HG03378 (cell line): ENCODE measurements at regions not wholly inside any gene's neighbourhood (a gene's known extent, or its start where the extent isn't known, plus 50 kb on each side); places are given as distances from the start of the nearest gene placed in this dataset.

ENCODE experiments used
- ATAC-seq: cut with Tn5 transposase; IDR thresholded peaks from one replicate; pipeline ENCODE4 v1.9.1; 2021; ENCODE audit warnings: mild to moderate bottlenecking, moderate library complexity; ENCODE audit not compliant: unreplicated experiment

GRCh38 chr2:23237147-23237546, 147.8 kb upstream of the KLHL29 start:
- no peak for ATAC-seq

DNA sequence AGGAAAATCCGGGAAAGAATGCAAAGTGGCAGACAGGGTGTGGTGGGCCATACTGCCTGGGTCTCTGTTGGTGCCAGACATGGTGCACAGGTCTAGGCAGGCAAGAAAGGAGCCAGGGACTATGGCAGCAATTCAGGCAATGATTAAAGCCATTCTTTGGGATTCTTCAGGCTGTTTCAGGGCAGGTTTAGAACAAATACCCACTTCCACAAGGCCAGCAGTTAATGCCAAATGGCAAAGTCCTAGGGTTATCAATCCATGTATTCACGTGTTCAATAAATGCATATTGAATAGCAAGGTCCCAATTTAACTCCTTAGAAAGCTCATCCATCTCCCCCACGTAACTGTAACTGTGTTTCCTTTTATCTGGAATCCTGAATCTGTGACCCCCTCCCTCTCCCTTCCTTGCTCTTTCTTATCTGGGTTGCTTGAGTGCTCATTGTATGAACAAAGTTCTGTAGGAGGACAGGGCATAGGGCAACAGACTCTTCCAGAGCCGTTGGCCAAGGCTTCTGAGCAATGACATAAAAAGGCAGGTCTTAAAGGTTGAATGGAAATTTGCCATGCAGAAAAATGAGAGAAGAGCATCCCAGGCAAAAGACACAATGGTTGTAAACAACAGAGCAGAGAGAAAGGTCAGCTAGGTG, 146.8 kb upstream of the KLHL29 start:
- ATAC-seq, result no peak

- ATAC-seq, result no peak
Observed at GRCh38 chr2:23239374-23239773, 145.6 kb upstream of the KLHL29 start.

- ATAC-seq, result no peak
Observed at GRCh38 chr2:23241121-23241520, 143.9 kb upstream of the KLHL29 start.

DNA sequence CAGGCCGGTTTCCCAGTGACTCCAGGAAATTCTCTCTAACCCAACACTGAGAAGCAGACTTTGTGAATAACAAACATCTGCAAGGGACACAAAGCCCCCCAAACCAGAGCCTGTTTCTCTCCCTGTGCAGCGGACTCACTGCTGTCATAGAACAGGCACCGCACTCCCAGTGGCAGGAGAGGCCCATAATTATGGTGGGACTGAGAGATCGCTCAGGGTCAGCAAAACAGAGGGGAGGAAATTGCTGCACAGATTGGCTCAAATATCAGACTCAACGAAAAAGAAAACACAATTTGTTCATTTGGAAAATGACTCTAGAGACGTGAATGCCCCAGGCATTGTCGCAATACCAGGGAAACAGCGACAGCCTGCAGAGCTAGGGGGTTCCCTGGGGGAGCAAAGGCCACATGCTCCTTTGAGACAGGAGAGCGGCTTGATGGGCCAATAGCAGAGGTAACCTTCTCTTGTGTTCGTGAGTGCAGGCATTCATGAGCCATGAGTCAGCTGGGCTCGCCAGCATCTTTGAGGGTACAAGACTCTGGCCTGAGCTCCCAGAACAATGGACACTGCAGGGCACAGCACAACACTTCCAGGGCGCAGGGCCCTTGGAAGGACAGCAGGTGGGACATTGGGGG, 143.3 kb upstream of the KLHL29 start:
- no peak for ATAC-seq

GRCh38 chr2:23243073-23243659, 141.8 kb upstream of the KLHL29 start:
- no peak for ATAC-seq

- no peak for ATAC-seq
Observed at GRCh38 chr2:23244617-23245016, 140.4 kb upstream of the KLHL29 start.

- no peak for ATAC-seq
Observed at GRCh38 chr2:23246992-23247683, 137.8 kb upstream of the KLHL29 start.

DNA sequence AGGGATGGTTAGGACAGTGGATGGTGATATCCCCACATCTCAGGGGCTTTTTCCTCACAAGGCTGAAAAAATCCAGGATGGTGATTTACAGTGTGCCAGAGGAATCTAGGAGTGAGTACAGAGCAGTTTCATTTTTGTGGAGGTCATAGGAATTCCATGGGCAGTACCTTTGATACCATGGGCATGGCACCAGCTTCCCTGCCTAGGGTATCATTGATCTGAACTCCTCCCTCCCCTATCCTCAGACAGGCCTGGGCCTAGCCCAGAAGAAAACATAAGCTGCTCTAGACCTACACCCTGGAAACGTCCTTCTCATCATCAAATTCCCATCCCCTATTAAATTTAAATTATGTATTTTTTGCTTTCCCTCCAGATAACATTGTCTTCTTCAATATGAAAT, 136.3 kb upstream of the KLHL29 start:
- no peak for ATAC-seq

DNA sequence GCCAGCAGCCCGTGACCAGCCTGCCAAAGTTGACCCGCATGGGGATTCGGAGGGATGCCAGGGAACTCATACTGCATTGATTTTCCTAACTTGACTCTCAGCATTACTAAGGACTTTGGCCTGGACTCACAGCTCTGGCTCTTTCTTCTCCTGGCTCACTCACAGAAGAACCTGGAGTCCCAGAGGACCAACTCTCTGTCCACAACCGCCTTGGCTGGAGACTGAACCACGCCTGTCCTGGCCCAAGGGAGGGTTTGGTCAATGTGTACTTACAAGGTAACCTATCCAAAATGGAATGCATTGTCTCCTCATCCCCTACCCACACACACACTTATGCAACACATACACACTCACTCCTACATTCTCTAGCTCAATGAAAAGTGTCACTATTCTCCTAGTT, 135.6 kb upstream of the KLHL29 start:
- ATAC-seq, result no peak

DNA sequence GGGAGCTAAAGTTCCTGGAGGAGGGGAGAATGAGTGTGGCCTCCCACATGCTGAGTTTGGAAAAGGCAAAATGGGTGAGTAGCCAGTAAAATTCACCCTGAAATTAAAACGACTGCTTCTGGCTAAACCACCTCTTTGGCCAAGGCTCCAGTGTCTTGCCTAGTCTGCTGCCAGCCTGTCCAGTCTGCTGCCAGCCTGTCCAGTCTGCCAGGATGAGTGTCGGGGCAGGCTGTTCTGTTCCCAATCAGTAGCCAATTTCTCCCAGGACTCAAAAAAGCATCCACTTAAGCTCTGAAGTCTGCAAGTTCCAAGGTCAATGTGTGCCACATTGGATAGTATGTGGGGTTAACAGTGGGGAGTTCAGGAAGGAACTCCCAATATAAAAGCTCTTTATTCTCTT, 134.6 kb upstream of the KLHL29 start:
- ATAC-seq, result no peak

DNA sequence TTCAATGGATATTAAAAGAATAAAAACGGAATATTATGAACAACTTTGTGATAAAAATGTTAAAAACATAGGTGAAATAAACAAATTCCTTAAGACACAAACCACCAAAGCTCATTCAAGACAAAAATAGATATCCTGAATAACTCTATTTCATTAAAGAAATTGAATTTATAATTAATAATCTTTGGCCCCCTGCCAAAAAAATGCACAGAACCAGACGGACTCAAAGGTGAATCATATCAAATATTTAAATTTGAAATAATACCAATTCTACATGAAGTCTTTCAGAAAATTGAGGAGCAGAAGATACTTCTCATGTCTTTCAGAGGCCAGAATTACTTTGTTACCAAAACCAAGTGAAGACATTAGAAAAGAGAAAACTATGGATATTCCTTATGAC, 128.3 kb upstream of the KLHL29 start:
- no peak for ATAC-seq

DNA sequence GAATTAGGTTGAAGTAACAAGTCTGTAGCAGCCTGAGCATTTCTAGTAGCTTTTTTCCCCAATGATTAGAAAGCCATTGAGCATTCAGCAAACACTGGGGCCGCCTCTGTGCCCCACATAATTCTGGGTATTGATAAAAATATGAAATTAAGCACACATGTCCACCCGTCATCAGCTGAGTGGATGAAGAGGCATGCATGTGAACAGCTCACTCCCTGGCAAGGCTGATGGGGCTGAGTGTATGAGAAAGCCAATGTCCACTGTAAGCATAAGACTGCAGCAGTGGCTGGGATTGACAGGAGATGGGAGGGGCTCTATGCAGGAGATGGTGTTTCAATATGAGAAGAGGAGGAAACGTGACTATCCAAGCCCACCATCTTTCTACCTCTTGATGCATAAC, 124.4 kb upstream of the KLHL29 start:
- no peak for ATAC-seq

GRCh38 chr2:23268467-23269263, 116.3 kb upstream of the KLHL29 start:
- no peak for ATAC-seq

GRCh38 chr2:23269747-23270146, 115.2 kb upstream of the KLHL29 start:
- no peak for ATAC-seq

DNA sequence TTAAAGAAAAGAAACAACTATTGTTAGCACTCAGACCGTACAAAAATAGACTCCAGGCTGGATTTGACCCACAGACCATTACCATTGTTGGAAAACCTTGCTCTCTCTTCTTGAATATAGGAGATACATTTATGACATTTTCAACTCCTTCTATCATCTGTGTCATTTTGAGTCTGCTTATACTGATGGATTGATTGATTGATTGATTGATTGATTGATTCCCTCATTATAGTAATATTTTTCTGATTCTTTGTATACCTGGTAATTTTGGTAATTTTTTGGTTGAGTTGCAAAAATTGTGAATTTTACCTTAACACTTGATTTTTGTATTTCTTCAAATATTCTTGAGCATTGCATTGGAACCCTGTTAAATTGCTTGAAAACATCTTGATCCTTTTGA, 114.2 kb upstream of the KLHL29 start:
- ATAC-seq, result no peak

GRCh38 chr2:23271230-23271629, 113.7 kb upstream of the KLHL29 start:
- ATAC-seq, result no peak

DNA sequence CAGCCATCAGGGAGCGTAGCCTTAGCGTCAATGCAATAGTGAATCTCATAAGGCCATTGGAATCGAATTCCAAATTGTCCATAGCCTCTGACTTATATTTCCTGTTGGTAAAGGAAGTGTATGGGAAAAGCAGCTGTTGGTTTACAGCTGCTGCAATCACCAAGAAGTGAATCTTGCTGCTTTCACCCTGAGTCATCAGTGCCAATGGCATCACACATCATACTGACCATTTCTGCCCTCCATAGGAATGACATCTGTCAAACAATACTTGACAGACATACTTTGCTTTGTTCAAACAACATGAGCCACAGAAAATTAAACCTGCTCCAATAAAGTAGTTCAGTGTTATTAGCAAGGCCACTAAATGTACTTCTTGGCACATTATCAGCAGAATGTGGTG, 111.2 kb upstream of the KLHL29 start:
- no peak for ATAC-seq

GRCh38 chr2:23280401-23280800, 104.6 kb upstream of the KLHL29 start:
- ATAC-seq, result no peak

DNA sequence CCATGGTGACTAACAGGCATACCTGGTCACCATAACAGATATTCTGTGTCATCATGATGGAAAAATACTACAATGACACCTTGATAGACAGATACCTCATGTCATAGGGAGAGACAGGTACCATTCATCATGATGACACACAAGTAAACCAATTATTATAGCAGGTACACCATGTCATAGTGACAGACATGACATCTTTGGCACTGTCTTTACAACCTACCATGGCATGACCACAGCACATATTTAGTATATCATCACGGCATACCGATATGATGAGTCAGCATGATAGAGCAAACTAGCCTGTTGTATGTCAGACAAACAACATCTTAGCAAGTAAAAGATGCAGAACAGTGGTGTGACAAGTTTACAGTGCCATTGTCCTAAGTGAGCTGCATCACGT, 101.3 kb upstream of the KLHL29 start:
- no peak for ATAC-seq

DNA sequence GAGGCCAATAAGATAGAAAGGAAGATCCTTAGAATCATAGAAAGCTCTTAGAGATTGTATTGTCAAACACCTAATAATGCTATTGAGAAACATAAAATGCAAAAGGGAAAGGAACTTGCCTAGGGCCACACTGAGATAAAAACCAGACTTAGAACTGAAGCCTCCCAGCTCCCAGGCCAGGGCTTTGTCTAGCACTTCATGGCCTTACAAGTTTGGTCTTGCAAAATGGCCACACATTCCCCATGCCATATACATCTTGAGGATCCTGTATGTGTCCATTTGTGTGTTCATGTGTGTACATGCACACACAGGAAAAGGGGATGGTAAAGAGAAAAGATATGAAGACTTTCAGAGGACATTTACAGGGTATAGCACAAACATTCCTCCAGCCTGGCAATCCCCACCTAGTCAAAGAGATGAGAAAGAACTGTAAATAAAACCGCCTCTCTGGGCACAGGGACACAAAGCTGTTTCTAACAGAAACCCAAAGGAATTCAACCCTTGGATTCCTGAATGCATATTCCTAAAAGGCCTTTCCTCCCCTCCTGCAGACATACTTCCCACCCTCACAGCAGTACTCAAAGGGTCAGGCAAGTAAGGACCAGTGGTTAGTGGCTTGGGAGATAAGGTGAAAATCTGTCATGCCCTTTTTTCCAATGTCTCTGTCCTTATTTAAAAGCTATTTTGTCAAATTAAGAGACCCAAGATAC, 99.7 kb upstream of the KLHL29 start:
- no peak for ATAC-seq
